Trophoblast cell (in vitro differentiated cells and primary cell): ENCODE measurements at regions not wholly inside any gene's neighbourhood (a gene's known extent, or its start where the extent isn't known, plus 50 kb on each side); places are given as distances from the start of the nearest gene placed in this dataset.

Experiments used
- DNase-seq, 2 donors: peaks; one replicate each; pipeline ENCODE4 v3.0.0-alpha.2; 2016
- H2AFZ ChIP-seq: 2 replicates; pipeline ENCODE4 v1.6.1; 2013; ENCODE audit warnings: low read length, moderate library complexity, mild to moderate bottlenecking; ENCODE audit not compliant: insufficient read depth, poor library complexity
- H2AK5ac ChIP-seq: 2 replicates; pipeline ENCODE4 v1.6.1; 2013; ENCODE audit warnings: mild to moderate bottlenecking, low read length
- H2BK120ac ChIP-seq: 2 replicates; pipeline ENCODE4 v1.6.1; 2013; ENCODE audit warnings: low read length, mild to moderate bottlenecking, moderate library complexity; ENCODE audit not compliant: insufficient read depth, poor library complexity
- H2BK12ac ChIP-seq: 2 replicates; pipeline ENCODE4 v1.6.1; 2013; ENCODE audit warnings: mild to moderate bottlenecking, low read length, moderate library complexity
- H2BK5ac ChIP-seq: 2 replicates; pipeline ENCODE4 v1.6.1; 2013; ENCODE audit warnings: low read length, low read depth, moderate library complexity, mild to moderate bottlenecking; ENCODE audit not compliant: poor library complexity
- H3K14ac ChIP-seq: 2 replicates; pipeline ENCODE4 v1.6.1; 2013; ENCODE audit warnings: mild to moderate bottlenecking, low read length
- H3K18ac ChIP-seq: 2 replicates; pipeline ENCODE4 v1.6.1; 2013; ENCODE audit warnings: mild to moderate bottlenecking, low read length
- H3K23ac ChIP-seq: 2 replicates; pipeline ENCODE4 v1.6.1; 2013; ENCODE audit warnings: low read length
- H3K27ac ChIP-seq: 2 replicates; pipeline ENCODE4 v1.5.1; 2013; ENCODE audit warnings: low read depth, mild to moderate bottlenecking, inconsistent platforms, low read length, moderate library complexity
- H3K27me3 ChIP-seq: 2 replicates; pipeline ENCODE4 v1.6.1; 2013; ENCODE audit warnings: inconsistent platforms, mild to moderate bottlenecking, low read length, moderate library complexity; ENCODE audit not compliant: insufficient read depth
- H3K36me3 ChIP-seq, 2 experiments: 1 replicate in 1 of 2; 2 replicates in 1 of 2; pipeline ENCODE4 v1.6.1; 2013; ENCODE audit warnings: low read length in 2 of 2, mild to moderate bottlenecking in 2 of 2, moderate library complexity in 1 of 2; ENCODE audit not compliant: insufficient read depth in 2 of 2, control insufficient read depth in 1 of 2
- H3K4ac ChIP-seq: 2 replicates; pipeline ENCODE4 v1.6.1; 2013; ENCODE audit warnings: low read depth, mild to moderate bottlenecking, low read length, moderate library complexity
- H3K4me1 ChIP-seq, 2 experiments: 1 replicate in 1 of 2; 2 replicates in 1 of 2; pipeline ENCODE4 v1.6.1; 2013; ENCODE audit warnings: low read length in 2 of 2, mild to moderate bottlenecking in 2 of 2, moderate library complexity in 1 of 2; ENCODE audit not compliant: insufficient read depth in 2 of 2, control insufficient read depth in 1 of 2
- H3K4me2 ChIP-seq: 2 replicates; pipeline ENCODE4 v1.6.1; 2013; ENCODE audit warnings: inconsistent platforms, mild to moderate bottlenecking, low read length, moderate library complexity
- H3K4me3 ChIP-seq: 2 replicates; pipeline ENCODE4 v1.5.1; 2013; ENCODE audit warnings: mild to moderate bottlenecking, low read depth, low read length, inconsistent platforms
- H3K79me1 ChIP-seq: one replicate; pipeline ENCODE4 v1.6.1; 2013; ENCODE audit warnings: low read length
- H3K79me2 ChIP-seq: 2 replicates; pipeline ENCODE4 v1.6.1; 2013; ENCODE audit warnings: low read length, mild to moderate bottlenecking; ENCODE audit not compliant: control insufficient read depth, insufficient read depth, poor library complexity
- H3K9ac ChIP-seq: 2 replicates; pipeline ENCODE4 v1.6.1; 2013; ENCODE audit warnings: mild to moderate bottlenecking, low read length
- H3K9me3 ChIP-seq: 2 replicates; pipeline ENCODE4 v1.6.1; 2013; ENCODE audit warnings: low read depth, mild to moderate bottlenecking, control low read depth, inconsistent platforms, low read length; ENCODE audit not compliant: insufficient read depth
- H4K12ac ChIP-seq: 2 replicates; pipeline ENCODE4 v1.6.1; 2013; ENCODE audit warnings: low read depth, mild to moderate bottlenecking, low read length, moderate library complexity
- H4K8ac ChIP-seq: 2 replicates; pipeline ENCODE4 v1.6.1; 2013; ENCODE audit warnings: low read depth, mild to moderate bottlenecking, low read length, moderate library complexity
- H4K91ac ChIP-seq: one replicate; pipeline ENCODE4 v1.6.1; 2013; ENCODE audit warnings: low read depth, mild to moderate bottlenecking, low read length, moderate library complexity
- WGBS: extraction: QIAGEN DNeasy Blood & Tissue Kit; methylation state at CpG from one replicate; pipeline ENCODE4 v1.1.7; 2013; ENCODE audit warnings: missing lambda C conversion rate; ENCODE audit not compliant: insufficient read length, insufficient coverage; ENCODE audit errors: extremely low coverage; 5-methylcytosine and 5-hydroxymethylcytosine counted together

DNA sequence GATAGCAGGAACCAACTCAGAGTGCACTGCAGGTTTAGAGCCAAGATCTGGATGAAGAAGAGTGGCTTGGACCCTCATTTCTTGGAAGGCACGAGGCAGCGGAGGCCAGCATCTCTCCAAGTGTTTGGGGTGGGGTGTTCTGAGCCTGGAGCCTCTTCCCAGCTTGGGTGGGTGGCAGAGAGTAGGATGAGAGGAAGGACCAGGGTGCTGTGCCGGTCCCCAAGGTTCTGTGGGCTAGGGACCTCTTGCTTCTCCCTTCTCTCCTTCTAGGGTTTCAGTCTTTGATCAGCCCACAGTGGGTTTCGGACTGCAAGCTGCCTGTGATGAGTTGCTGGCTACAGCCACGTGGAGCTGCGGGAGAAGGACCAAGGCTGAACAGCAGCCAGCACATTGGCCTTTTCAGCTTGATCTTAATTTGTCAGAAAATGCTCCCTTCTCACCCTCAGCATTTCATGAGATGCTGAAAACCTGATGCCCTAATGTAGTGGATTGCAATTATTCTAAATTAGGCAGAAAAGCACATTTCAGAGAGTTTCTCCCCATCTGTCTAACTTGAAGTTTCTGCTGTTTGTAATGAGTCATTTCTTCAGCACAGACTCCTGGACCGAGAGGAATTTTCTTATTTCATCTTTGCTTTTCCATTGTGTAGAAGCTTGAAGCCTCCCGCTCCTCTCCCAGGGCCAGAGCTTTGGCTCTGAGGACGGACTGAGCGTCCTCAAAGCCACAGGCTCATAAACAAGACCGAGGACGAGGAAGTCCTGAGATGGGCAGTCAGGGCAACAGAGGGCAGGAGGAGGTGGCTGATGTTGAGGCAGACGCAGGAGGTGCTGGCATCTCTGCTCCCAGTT is 99.1 kb upstream of the HDAC4 start:
- Histone ChIP-seq H3K79me2 (no peaks in the 10 kb centered on the region), H3K79me1 (no peaks in the 10 kb centered on the region), H3K4ac (no peak overlapping the region), H2BK5ac (no peak overlapping the region), H3K4me3 (no peak overlapping the region), H3K23ac (no peak overlapping the region), H3K36me3 (no peaks in the 10 kb centered on the region), H3K18ac (no peak overlapping the region), H3K9ac (no peak overlapping the region), H2BK120ac (no peak overlapping the region), H2BK12ac (no peak overlapping the region), H2AK5ac (no peak overlapping the region), H3K14ac (no peak overlapping the region), H3K4me1 (no peaks in the 10 kb centered on the region), H3K9me3 (peaks cover 10% of the 10 kb centered on the region), H4K91ac (no peak overlapping the region), H4K8ac (no peak overlapping the region), H3K4me2 (no peak overlapping the region), H3K27me3 (no peaks in the 10 kb centered on the region), H3K27ac (no peak overlapping the region), H4K12ac (no peak overlapping the region), H2AFZ (no peak overlapping the region)
- no peak for DNase-seq
- no CpG with 5 or more reads among the region's 13 CpGs for WGBS

GRCh38 chr2:239498981-239499634 is 98.3 kb upstream of the HDAC4 start:
- whole genome bisulfite sequencing: no CpG with 5 or more reads among the region's 21 CpGs
- Histone ChIP-seq H3K23ac (no peak overlapping the region), H2BK5ac (no peak overlapping the region), H3K18ac (no peak overlapping the region), H4K12ac (no peak overlapping the region), H3K79me2 (no peaks in the 10 kb centered on the region), H2BK12ac (no peak overlapping the region), H4K91ac (no peak overlapping the region), H2AK5ac (no peak overlapping the region), H3K14ac (no peak overlapping the region), H3K4me3 (no peak overlapping the region), H2BK120ac (no peak overlapping the region), H3K27ac (no peak overlapping the region), H3K9ac (no peak overlapping the region), H3K27me3 (no peaks in the 10 kb centered on the region), H3K4me2 (no peak overlapping the region), H2AFZ (no peak overlapping the region), H4K8ac (no peak overlapping the region), H3K36me3 (no peaks in the 10 kb centered on the region), H3K79me1 (no peaks in the 10 kb centered on the region), H3K9me3 (peaks cover 10% of the 10 kb centered on the region), H3K4ac (no peak overlapping the region), H3K4me1 (no peaks in the 10 kb centered on the region)
- no peak for DNase-seq

DNA sequence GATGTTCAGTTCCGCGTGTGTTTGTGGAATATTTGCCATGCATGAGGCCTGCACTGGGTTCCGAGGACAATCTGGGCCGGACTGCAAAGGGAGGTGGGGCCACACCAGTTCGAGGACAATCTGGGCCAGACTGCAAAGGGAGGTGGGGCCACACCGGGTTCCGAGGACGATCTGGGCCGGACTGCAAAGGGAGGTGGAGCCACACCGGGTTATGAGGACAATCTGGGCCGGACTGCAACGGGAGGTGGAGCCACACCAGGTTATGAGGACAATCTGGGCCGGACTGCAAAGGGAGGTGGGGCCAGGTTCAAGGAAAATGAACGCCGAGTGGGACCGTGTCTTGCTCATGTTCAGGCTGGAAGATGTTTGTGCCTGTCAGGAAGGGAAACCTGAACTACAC is 97.8 kb upstream of the HDAC4 start:
- Histone ChIP-seq H4K91ac (no peak overlapping the region), H2AK5ac (no peak overlapping the region), H2BK12ac (no peak overlapping the region), H4K12ac (no peak overlapping the region), H3K18ac (no peak overlapping the region), H3K36me3 (no peaks in the 10 kb centered on the region), H3K23ac (no peak overlapping the region), H3K4ac (no peak overlapping the region), H2BK120ac (no peak overlapping the region), H3K9ac (no peak overlapping the region), H3K4me2 (no peak overlapping the region), H3K27me3 (no peaks in the 10 kb centered on the region), H2BK5ac (no peak overlapping the region), H3K4me1 (no peaks in the 10 kb centered on the region), H3K14ac (no peak overlapping the region), H3K79me2 (no peaks in the 10 kb centered on the region), H2AFZ (no peak overlapping the region), H3K9me3 (peaks cover 10% of the 10 kb centered on the region), H3K79me1 (no peaks in the 10 kb centered on the region), H3K4me3 (no peak overlapping the region), H3K27ac (no peak overlapping the region), H4K8ac (no peak overlapping the region)
- no peak for DNase-seq
- no CpG with 5 or more reads among the region's 16 CpGs for whole genome bisulfite sequencing

- Histone ChIP-seq H4K91ac (no peak overlapping the region), H3K79me2 (no peaks in the 10 kb centered on the region), H3K36me3 (no peaks in the 10 kb centered on the region), H3K14ac (no peak overlapping the region), H3K18ac (no peak overlapping the region), H2AK5ac (no peak overlapping the region), H3K4me2 (no peak overlapping the region), H2AFZ (no peak overlapping the region), H3K23ac (no peak overlapping the region), H2BK12ac (no peak overlapping the region), H4K8ac (no peak overlapping the region), H3K9me3 (peaks cover 11% of the 10 kb centered on the region), H3K4me1 (no peaks in the 10 kb centered on the region), H2BK5ac (no peak overlapping the region), H3K27me3 (no peaks in the 10 kb centered on the region), H2BK120ac (no peak overlapping the region), H3K27ac (no peak overlapping the region), H3K9ac (no peak overlapping the region), H3K79me1 (no peaks in the 10 kb centered on the region), H3K4ac (no peak overlapping the region), H3K4me3 (no peak overlapping the region), H4K12ac (no peak overlapping the region)
- no CpG with 5 or more reads among the region's 2 CpGs for WGBS
- no peak for DNase-seq
These were observed 95.9 kb upstream of the HDAC4 start for GRCh38 chr2:239496700-239497099.
